OCI-LY3 (cell line): ENCODE measurements at regions not wholly inside any gene's neighbourhood (a gene's known extent, or its start where the extent isn't known, plus 50 kb on each side); places are given as distances from the start of the nearest gene placed in this dataset.
"Not testable (repeated sequence)": the region's sequence is repeated elsewhere in the genome, so short reads cannot be mapped to it uniquely, and the experiment has no call there.

Experiments used
- H2AFZ ChIP-seq: fragments of 200-600, 300-600 bp; shearing (Covaris generic); 2 replicates; pipeline ENCODE4 v1.6.0; 2014; ENCODE audit warnings: antibody characterized with exemption, low read depth, low read length
- H3K27ac ChIP-seq: fragments of 200-600, 300-600 bp; sonication (generic); 2 replicates; pipeline ENCODE4 v1.5.1; 2014; ENCODE audit warnings: mild to moderate bottlenecking, low read length, moderate library complexity, mixed read lengths
- H3K27me3 ChIP-seq: fragments of 200-600, 300-600 bp; sonication (generic); 2 replicates; pipeline ENCODE4 v1.6.1; 2014; ENCODE audit warnings: low read depth, low read length, mixed read lengths
- H3K36me3 ChIP-seq: fragments of 200-600, 300-600 bp; sonication (generic); replicated peaks from 2 replicates; pipeline ENCODE3; 2014; ENCODE audit warnings: low read depth, low read length, mixed read lengths
- H3K4me1 ChIP-seq: fragments of 300-600, 200-600 bp; sonication (generic); 2 replicates; pipeline ENCODE4 v1.6.1; 2014; ENCODE audit warnings: low read length, mixed read lengths
- H3K4me2 ChIP-seq: fragments of 200-600, 300-600 bp; sonication (generic); 2 replicates; pipeline ENCODE4 v1.6.1; 2014; ENCODE audit warnings: low read length, mixed read lengths
- H3K4me3 ChIP-seq: fragments of 300-600, 200-600 bp; sonication (generic); 2 replicates; pipeline ENCODE4 v1.5.1; 2014; ENCODE audit warnings: antibody characterized with exemption, mild to moderate bottlenecking, low read length, moderate library complexity
- H3K79me2 ChIP-seq: fragments of 300-600, 200-600 bp; shearing (Covaris generic); 2 replicates; pipeline ENCODE4 v1.6.1; 2014; ENCODE audit warnings: mild to moderate bottlenecking, low read length, mixed read lengths
- H3K9ac ChIP-seq: fragments of 300-600, 200-600 bp; shearing (Covaris generic); 2 replicates; pipeline ENCODE4 v1.6.0; 2014; ENCODE audit warnings: mild to moderate bottlenecking, low read length, moderate library complexity
- H3K9me3 ChIP-seq: fragments of 200-600, 300-600 bp; shearing (Covaris generic); 2 replicates; pipeline ENCODE4 v1.6.1; 2014; ENCODE audit warnings: low read length, mixed read lengths; ENCODE audit not compliant: insufficient read depth
- H4K20me1 ChIP-seq: fragments of 200-600, 300-600 bp; sonication (generic); 2 replicates; pipeline ENCODE4 v1.6.1; 2016; ENCODE audit warnings: low read length, mixed read lengths; ENCODE audit not compliant: insufficient read depth
- EZH2phosphoT487 ChIP-seq: fragments of 200-600 bp; shearing (Covaris generic); IDR thresholded peaks from 2 replicates; pipeline ENCODE4 v1.6.1; 2018; ENCODE audit warnings: antibody characterized with exemption, mixed run types, low read depth
- TF ChIP-seq, protein P1 (sequence below): fragments of 200-600, 300-600 bp; sonication (generic); IDR thresholded peaks from 2 replicates; pipeline ENCODE4 v1.5.1; 2014; ENCODE audit warnings: antibody characterized with exemption, low read length, low read depth

DNA sequence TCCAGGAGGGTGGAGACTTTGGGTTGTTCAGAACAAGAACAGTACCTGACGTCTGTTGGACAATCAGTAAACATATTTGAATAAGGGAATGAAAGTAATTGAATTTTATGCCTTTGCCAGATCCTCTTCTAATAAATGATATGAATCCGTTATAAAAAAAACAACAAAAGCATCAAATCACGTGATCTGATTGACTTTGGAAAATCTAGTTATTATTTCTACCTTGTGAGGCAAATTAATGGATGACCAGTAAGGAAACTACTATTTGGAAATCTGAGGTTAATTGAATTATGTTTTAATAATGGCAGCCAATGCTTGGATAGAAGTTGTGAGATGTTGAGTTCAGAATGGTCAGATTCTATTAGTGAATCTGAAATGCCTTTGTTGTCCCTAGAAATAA is 399.5 kb downstream of the TFAP2B start:
- no peak for TF ChIP-seq EZH2phosphoT487
- TF ChIP-seq, protein P1, sequence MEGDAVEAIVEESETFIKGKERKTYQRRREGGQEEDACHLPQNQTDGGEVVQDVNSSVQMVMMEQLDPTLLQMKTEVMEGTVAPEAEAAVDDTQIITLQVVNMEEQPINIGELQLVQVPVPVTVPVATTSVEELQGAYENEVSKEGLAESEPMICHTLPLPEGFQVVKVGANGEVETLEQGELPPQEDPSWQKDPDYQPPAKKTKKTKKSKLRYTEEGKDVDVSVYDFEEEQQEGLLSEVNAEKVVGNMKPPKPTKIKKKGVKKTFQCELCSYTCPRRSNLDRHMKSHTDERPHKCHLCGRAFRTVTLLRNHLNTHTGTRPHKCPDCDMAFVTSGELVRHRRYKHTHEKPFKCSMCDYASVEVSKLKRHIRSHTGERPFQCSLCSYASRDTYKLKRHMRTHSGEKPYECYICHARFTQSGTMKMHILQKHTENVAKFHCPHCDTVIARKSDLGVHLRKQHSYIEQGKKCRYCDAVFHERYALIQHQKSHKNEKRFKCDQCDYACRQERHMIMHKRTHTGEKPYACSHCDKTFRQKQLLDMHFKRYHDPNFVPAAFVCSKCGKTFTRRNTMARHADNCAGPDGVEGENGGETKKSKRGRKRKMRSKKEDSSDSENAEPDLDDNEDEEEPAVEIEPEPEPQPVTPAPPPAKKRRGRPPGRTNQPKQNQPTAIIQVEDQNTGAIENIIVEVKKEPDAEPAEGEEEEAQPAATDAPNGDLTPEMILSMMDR: no peak
- Histone ChIP-seq H3K79me2 (no peaks in the 10 kb centered on the region), H3K27ac (no peak overlapping the region), H3K9me3 (no peaks in the 10 kb centered on the region), H3K4me1 (no peaks in the 10 kb centered on the region), H3K36me3 (no peaks in the 10 kb centered on the region), H3K27me3 (no peaks in the 10 kb centered on the region), H3K9ac (no peak overlapping the region), H3K4me3 (no peak overlapping the region), H3K4me2 (no peak overlapping the region), H4K20me1 (no peaks in the 10 kb centered on the region), H2AFZ (no peak overlapping the region)

DNA sequence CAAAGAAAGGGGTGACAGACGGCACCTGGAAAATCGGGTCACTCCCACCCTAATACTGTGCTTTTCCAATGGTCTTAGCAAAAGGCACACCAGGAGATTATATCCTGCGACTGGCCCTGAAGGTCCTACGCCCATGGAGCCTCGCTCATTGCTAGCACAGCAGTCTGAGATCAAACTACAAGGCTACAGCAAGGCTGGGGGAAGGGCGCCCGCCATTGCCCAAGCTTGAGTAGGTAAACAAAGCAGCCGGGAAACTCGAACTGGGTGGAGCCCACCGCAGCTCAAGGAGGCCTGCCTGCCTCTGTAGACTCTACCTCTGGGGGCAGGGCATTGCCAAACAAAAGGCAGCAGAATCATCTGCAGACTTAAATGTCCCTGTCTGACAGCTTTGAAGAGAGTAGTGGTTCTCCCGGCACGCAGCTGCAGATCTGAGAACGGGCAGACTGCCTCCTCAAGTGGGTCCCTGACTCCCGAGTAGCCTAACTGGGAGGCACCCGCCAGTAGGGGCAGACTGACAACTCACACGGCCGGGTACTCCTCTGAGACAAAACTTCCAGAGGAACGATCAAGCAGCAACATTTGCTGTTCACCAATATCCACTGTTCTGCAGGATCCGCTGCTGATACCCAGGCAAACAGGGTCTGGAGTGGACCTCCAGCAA is 406.0 kb downstream of the TFAP2B start:
- not testable (repeated sequence) for H3K79me2 ChIP-seq, H2AFZ ChIP-seq, H3K4me3 ChIP-seq, H3K9me3 ChIP-seq, H3K36me3 ChIP-seq, H4K20me1 ChIP-seq, H3K27me3 ChIP-seq, H3K27ac ChIP-seq, H3K9ac ChIP-seq, H3K4me2 ChIP-seq, H3K4me1 ChIP-seq

DNA sequence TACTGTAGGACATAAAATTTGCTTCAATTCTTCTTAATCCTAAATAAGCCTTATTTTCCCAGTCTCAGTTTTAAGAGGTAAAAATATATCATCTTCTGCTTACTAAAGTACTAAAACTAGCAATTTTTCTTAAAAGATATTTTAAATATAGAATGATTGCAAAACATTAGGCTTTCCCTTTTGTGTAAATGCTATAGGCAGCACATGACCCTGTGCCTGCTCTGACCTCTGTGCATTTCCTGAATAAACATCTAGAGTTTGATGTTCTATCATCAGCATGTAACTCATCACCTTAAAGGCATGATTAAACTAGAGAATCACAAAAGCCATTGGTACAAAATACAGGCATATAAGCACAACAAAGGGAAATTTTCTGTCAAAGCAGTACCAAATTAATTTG is 422.7 kb downstream of the TFAP2B start:
- H3K9me3 ChIP-seq: no peaks in the 10 kb centered on the region
- H3K36me3 ChIP-seq: no peaks in the 10 kb centered on the region
- H3K4me3 ChIP-seq: no peak overlapping the region
- no peaks in the 10 kb centered on the region for H3K79me2 ChIP-seq
- H3K27ac ChIP-seq: no peak overlapping the region
- no peaks in the 10 kb centered on the region for H3K4me1 ChIP-seq
- no peak overlapping the region for H3K9ac ChIP-seq
- H3K4me2 ChIP-seq: no peak overlapping the region
- H4K20me1 ChIP-seq: no peaks in the 10 kb centered on the region
- TF ChIP-seq, protein P1: no peak
- no peak for TF ChIP-seq EZH2phosphoT487
- no peaks in the 10 kb centered on the region for H3K27me3 ChIP-seq
- H2AFZ ChIP-seq: no peak overlapping the region

DNA sequence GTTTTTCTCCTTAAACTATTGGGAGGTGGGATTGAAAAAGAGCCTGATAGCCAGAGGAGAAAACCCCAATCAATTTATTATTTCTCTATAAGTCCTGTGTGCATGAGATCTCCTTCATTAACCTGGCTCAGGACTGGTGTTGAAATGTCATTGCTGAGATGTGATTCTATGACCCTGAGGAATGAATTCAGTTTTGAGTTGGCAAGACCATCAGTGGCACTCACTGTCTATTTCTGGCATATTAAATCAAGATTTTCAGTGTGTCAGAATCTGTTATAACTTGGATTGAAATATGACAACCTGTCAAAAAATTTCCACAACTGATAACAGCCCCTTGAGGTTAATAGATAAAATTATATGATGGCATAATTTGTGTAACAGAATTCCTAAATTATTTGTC is 431.1 kb downstream of the TFAP2B start:
- H3K4me3 ChIP-seq: no peak overlapping the region
- H3K27ac ChIP-seq: no peak overlapping the region
- H3K36me3 ChIP-seq: no peaks in the 10 kb centered on the region
- no peaks in the 10 kb centered on the region for H3K79me2 ChIP-seq
- H2AFZ ChIP-seq: no peak overlapping the region
- no peak overlapping the region for H3K9ac ChIP-seq
- no peaks in the 10 kb centered on the region for H4K20me1 ChIP-seq
- no peak for TF ChIP-seq EZH2phosphoT487
- TF ChIP-seq, protein P1: no peak
- no peaks in the 10 kb centered on the region for H3K9me3 ChIP-seq
- H3K4me2 ChIP-seq: no peak overlapping the region
- H3K4me1 ChIP-seq: no peaks in the 10 kb centered on the region
- no peaks in the 10 kb centered on the region for H3K27me3 ChIP-seq
